Caco-2 (cell line): ENCODE measurements at regions not wholly inside any gene's neighbourhood (a gene's known extent, or its start where the extent isn't known, plus 50 kb on each side); places are given as distances from the start of the nearest gene placed in this dataset.

Source experiments
- BruUV-seq: library from RNA; stranded (reverse); fragments of 400-500 nt; replicated peaks from 2 replicates; lab custom pipeline; 2021; lab: Mats Ljungman, UMichigan
- CTCF ChIA-PET: fragments of 300-600 bp; sonication (Branson Sonifier 250); formaldehyde crosslinking; loops from one replicate; lab custom pipeline; 2022; ENCODE audit warnings: antibody characterized with exemption; lab: Charles Lee
- POLR2A ChIA-PET: fragments of 300-600 bp; sonication (Branson Sonifier 250); formaldehyde crosslinking; loops from one replicate; lab custom pipeline; 2022; ENCODE audit warnings: antibody characterized with exemption; lab: Charles Lee
- DNase-seq, 2 experiments: peaks; one replicate each; pipeline versions ENCODE4 v3.0.0 to v3.0.0-alpha.2; 2020 to 2022
- H3K27me3 ChIP-seq: replicated peaks from 2 replicates; pipeline ENCODE4 v1.6.0; 2011; ENCODE audit warnings: low read length; ENCODE audit not compliant: control insufficient read depth, insufficient read depth
- H3K36me3 ChIP-seq: 2 replicates; pipeline ENCODE4 v1.5.1; 2011; ENCODE audit warnings: low read length; ENCODE audit not compliant: control insufficient read depth, insufficient read depth
- H3K4me1 ChIP-seq: fragments of 250-450 bp; sonication (Bioruptor Pico); 2 replicates; pipeline ENCODE4 v1.5.1; 2020; ENCODE audit warnings: mild to moderate bottlenecking
- H3K4me3 ChIP-seq: 2 replicates; pipeline ENCODE4 v1.5.1; 2011; ENCODE audit warnings: low read depth, mild to moderate bottlenecking, control low read depth, low read length
- H3K9me3 ChIP-seq: fragments of 250-450 bp; sonication (Bioruptor Pico); 2 replicates; pipeline ENCODE4 v1.5.1; 2020; ENCODE audit warnings: mild to moderate bottlenecking, moderate library complexity
- H3K27ac Mint-ChIP-seq: one replicate; pipeline ENCODE4 v1.8.0; 2022; ENCODE audit warnings: mixed read lengths; ENCODE audit not compliant: unreplicated experiment
- H3K27me3 Mint-ChIP-seq: one replicate; pipeline ENCODE4 v1.8.0; 2022; ENCODE audit warnings: mixed read lengths; ENCODE audit not compliant: insufficient read depth, unreplicated experiment
- H3K36me3 Mint-ChIP-seq: one replicate; pipeline ENCODE4 v1.8.0; 2022; ENCODE audit warnings: mild to moderate bottlenecking, mixed read lengths; ENCODE audit not compliant: insufficient read depth, unreplicated experiment
- H3K4me1 Mint-ChIP-seq: one replicate; pipeline ENCODE4 v1.8.0; 2022; ENCODE audit warnings: low read depth, mixed read lengths; ENCODE audit not compliant: unreplicated experiment
- H3K4me3 Mint-ChIP-seq: one replicate; pipeline ENCODE4 v1.8.0; 2022; ENCODE audit warnings: mild to moderate bottlenecking, moderate library complexity, mixed read lengths; ENCODE audit not compliant: unreplicated experiment
- H3K9me3 Mint-ChIP-seq: one replicate; pipeline ENCODE4 v1.8.0; 2022; ENCODE audit warnings: mixed read lengths; ENCODE audit not compliant: unreplicated experiment
- intact Hi-C: fragments of 100-400 bp; cut with micrococcal nuclease; formaldehyde crosslinking; loops from one replicate; pipeline ENCODE4 v1.10.0; 2022; ENCODE audit not compliant: unreplicated experiment
- TF ChIP-seq, protein P1 (sequence below), 2 experiments: fragments of 200-600 bp in 1 of 2; IDR thresholded peaks; 1 replicate in 1 of 2; 2 replicates in 1 of 2; pipeline versions ENCODE4 v1.5.1 to v1.8.0; 2011 to 2022; ENCODE audit warnings: antibody characterized with exemption in 1 of 2, control low read depth in 1 of 2, inconsistent platforms in 1 of 2, low read depth in 1 of 2, low read length in 1 of 2, mild to moderate bottlenecking in 1 of 2, moderate library complexity in 1 of 2; ENCODE audit not compliant: insufficient read depth in 1 of 2, severe bottlenecking in 1 of 2, unreplicated experiment in 1 of 2

DNA sequence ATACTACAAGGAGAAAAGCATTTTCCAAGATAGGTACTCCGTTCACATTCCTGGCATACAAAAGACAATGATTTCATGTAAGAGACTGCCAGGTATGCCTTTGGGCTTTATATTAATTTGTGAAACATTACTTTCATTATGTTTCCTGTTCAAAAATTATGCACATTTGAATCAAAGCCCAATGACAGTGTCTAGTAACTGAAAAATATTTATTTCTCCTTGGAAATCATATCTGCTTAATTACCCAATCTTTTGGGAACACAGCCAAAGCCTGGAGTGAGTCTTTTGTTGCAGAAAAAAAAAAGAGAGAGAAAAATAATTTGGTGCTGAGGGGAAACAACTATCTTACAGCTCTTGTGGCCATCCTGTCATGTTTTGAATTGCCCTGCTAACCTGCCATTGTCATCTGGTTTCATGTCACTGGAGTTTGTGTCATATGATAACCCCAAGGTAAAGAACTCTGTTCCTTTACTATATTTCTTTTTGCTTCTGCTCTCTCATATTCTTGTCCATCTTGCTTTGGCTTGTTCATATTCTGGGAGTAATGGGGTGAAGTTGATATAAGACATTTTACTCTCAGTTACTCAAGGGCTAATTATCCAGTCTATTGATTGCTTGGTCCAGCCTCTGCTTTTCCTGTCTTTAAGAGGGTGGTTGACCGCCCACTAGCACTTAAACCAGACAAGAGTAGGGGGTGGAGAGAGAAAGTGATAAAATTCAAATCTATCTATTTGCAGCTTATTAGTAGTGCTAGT lies 238.3 kb upstream of the NUDT12 start:
- Histone ChIP-seq H3K36me3 (no peaks in the 10 kb centered on the region), H3K4me1 (no peaks in the 10 kb centered on the region), H3K9me3 (no peaks in the 10 kb centered on the region), H3K27me3 (no peaks in the 10 kb centered on the region; the same call in 1 of the 2 replicates), H3K4me3 (no peak overlapping the region)
- ChIA-PET POLR2A (no interaction called here), CTCF (no interaction called here)
- no peaks in the 10 kb centered on the region for H3K27me3 Mint-ChIP-seq
- H3K4me1 Mint-ChIP-seq, result no peaks in the 10 kb centered on the region
- BruUV-seq, result no TSS peak
- H3K36me3 Mint-ChIP-seq, result no peaks in the 10 kb centered on the region
- no peak overlapping the region for H3K4me3 Mint-ChIP-seq
- H3K27ac Mint-ChIP-seq, result no peak overlapping the region
- no peak for DNase-seq
- intact Hi-C loops, result no loop called here
- TF ChIP-seq, protein P1, sequence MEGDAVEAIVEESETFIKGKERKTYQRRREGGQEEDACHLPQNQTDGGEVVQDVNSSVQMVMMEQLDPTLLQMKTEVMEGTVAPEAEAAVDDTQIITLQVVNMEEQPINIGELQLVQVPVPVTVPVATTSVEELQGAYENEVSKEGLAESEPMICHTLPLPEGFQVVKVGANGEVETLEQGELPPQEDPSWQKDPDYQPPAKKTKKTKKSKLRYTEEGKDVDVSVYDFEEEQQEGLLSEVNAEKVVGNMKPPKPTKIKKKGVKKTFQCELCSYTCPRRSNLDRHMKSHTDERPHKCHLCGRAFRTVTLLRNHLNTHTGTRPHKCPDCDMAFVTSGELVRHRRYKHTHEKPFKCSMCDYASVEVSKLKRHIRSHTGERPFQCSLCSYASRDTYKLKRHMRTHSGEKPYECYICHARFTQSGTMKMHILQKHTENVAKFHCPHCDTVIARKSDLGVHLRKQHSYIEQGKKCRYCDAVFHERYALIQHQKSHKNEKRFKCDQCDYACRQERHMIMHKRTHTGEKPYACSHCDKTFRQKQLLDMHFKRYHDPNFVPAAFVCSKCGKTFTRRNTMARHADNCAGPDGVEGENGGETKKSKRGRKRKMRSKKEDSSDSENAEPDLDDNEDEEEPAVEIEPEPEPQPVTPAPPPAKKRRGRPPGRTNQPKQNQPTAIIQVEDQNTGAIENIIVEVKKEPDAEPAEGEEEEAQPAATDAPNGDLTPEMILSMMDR (IDR thresholded peaks at IDR 0.05; ENCODE audit: insufficient read depth in 1 of 2, low read depth in 1 of 2, low read length in 1 of 2, severe bottlenecking in 1 of 2, unreplicated experiment in 1 of 2), result no peak
- H3K9me3 Mint-ChIP-seq, result no peaks in the 10 kb centered on the region

DNA sequence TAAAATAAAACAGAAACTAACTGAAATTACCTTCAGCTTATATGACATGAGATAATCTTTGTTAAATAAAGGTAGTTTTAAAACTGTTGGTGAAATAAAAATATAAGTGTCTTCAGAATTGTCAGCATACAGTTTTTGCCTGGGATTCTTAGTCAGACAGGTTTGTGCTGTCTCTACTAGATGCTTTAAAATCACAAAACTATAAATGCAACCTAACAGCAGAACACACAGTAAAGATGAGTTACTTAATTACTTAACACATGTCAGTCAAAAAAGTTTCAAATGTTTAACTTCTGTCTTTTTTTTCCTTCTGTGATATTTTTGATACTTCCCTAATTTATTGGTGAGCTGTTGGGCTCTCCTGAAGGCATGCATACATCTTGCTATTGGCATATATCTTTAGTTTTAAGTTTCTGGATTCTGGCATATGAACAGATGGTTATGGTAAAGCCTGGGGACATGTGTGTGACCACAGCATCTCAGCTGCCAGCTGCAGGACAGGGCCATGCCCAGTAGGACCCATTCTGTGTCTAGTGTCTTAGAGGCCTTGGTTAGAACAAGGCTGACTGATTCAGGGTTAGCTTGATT lies 231.1 kb upstream of the NUDT12 start:
- peaks cover 22% of the 10 kb centered on the region for H3K9me3 Mint-ChIP-seq
- H3K27ac Mint-ChIP-seq, result no peak overlapping the region

DNA sequence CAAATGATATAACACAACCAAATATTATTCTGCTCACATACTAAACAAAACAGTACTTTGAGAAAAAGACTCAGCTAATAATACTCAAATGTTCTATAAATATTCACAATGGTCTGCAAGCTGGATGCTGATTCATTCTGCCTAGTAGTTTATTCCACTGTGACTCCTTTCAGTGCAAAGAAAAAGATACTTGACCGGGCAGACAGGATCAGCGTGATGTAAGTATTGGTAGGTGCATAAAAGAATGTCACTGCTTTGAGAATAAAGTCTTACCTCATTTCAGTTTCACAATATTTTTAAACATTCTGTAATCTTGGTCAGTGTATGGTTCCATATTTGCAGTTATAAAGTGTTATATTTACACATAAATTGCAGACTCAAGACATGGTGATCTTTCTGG lies 223.0 kb upstream of the NUDT12 start:
- POLR2A ChIA-PET, result no interaction called here
- Histone ChIP-seq H3K4me1 (no peaks in the 10 kb centered on the region), H3K27me3 (no peaks in the 10 kb centered on the region), H3K36me3 (no peaks in the 10 kb centered on the region), H3K4me3 (no peak overlapping the region), H3K9me3 (peaks cover 3% of the 10 kb centered on the region; the same call in 1 of the 2 replicates)
- H3K36me3 Mint-ChIP-seq, result no peaks in the 10 kb centered on the region
- no TSS peak for BruUV-seq
- H3K27ac Mint-ChIP-seq, result no peak overlapping the region
- intact Hi-C loops, result no loop called here
- TF ChIP-seq, protein P1 (IDR thresholded peaks at IDR 0.05; ENCODE audit: insufficient read depth in 1 of 2, low read depth in 1 of 2, low read length in 1 of 2, severe bottlenecking in 1 of 2, unreplicated experiment in 1 of 2), result no peak
- H3K27me3 Mint-ChIP-seq, result no peaks in the 10 kb centered on the region
- H3K9me3 Mint-ChIP-seq, result peaks cover 11% of the 10 kb centered on the region
- H3K4me3 Mint-ChIP-seq, result no peak overlapping the region
- no peak for DNase-seq
- H3K4me1 Mint-ChIP-seq, result no peaks in the 10 kb centered on the region
- CTCF ChIA-PET, result no interaction called here

More for the DNA sequence above, 231.1 kb upstream of the NUDT12 start:
- BruUV-seq, result no TSS peak
- H3K9me3 ChIP-seq, result peaks cover 12% of the 10 kb centered on the region
- Mint-ChIP-seq H3K36me3 (no peaks in the 10 kb centered on the region), H3K4me1 (no peaks in the 10 kb centered on the region), H3K4me3 (no peak overlapping the region), H3K27me3 (no peaks in the 10 kb centered on the region)
- TF ChIP-seq, protein P1 (IDR thresholded peaks at IDR 0.05; ENCODE audit: insufficient read depth in 1 of 2, low read depth in 1 of 2, low read length in 1 of 2, severe bottlenecking in 1 of 2, unreplicated experiment in 1 of 2), result no peak
- DNase-seq, result no peak
- intact Hi-C loops, result no loop called here
- no peaks in the 10 kb centered on the region for H3K4me1 ChIP-seq
- POLR2A ChIA-PET, result no interaction called here
- H3K27me3 ChIP-seq, result no peaks in the 10 kb centered on the region
- no peak overlapping the region for H3K4me3 ChIP-seq
- CTCF ChIA-PET, result no interaction called here
- H3K36me3 ChIP-seq, result no peaks in the 10 kb centered on the region
